CD4-positive, alpha-beta T cell (primary cell): ENCODE measurements at regions not wholly inside any gene's neighbourhood (a gene's known extent, or its start where the extent isn't known, plus 50 kb on each side); places are given as distances from the start of the nearest gene placed in this dataset.
A peak's percentile ranks its signal among the peaks of the same experiment; 100 is the strongest.

Experiments
- ATAC-seq: fragments of 200-7000 bp; cut with Tn5 transposase; one replicate; pipeline ENCODE4 v1.10.0; 2022; ENCODE audit warnings: mild to moderate bottlenecking; ENCODE audit not compliant: poor library complexity
- CTCF ChIA-PET: fragments of 350-600 bp; sonication (Branson Sonifier 250); formaldehyde crosslinking; loops from one replicate; lab custom pipeline; 2021; ENCODE audit warnings: antibody characterized with exemption, inconsistent platforms; lab: Charles Lee
- POLR2A ChIA-PET: fragments of 350-600 bp; sonication (Branson Sonifier 250); formaldehyde crosslinking; loops from one replicate; lab custom pipeline; 2021; ENCODE audit warnings: antibody characterized with exemption, inconsistent platforms; lab: Charles Lee
- DNase-seq, 14 experiments: peaks; one replicate each; pipeline ENCODE4 v3.0.0-alpha.2; 2013 to 2020; ENCODE audit warnings: mixed read lengths in 2 of 14
- H3K27ac ChIP-seq, 2 donors: one replicate each; pipeline versions ENCODE4 v1.5.1 to v1.7.0; 2013; ENCODE audit warnings: low read length in 2 of 2, low read depth in 1 of 2, mild to moderate bottlenecking in 1 of 2
- H3K27me3 ChIP-seq, 2 experiments: 1 replicate in 1 of 2; 2 replicates in 1 of 2; pipeline versions ENCODE4 v1.6.1 to v1.7.0; 2013; ENCODE audit warnings: low read length in 2 of 2, control low read depth in 1 of 2, mild to moderate bottlenecking in 1 of 2, moderate library complexity in 1 of 2; ENCODE audit not compliant: insufficient read depth in 2 of 2, control insufficient read depth in 1 of 2
- H3K36me3 ChIP-seq: one replicate; pipeline ENCODE4 v1.6.1; 2013; ENCODE audit warnings: low read length, control low read depth; ENCODE audit not compliant: insufficient read depth
- H3K4me1 ChIP-seq: one replicate; pipeline ENCODE4 v1.6.1; 2013; ENCODE audit warnings: low read length, control low read depth; ENCODE audit not compliant: insufficient read depth
- H3K4me3 ChIP-seq: one replicate; pipeline ENCODE4 v1.5.1; 2013; ENCODE audit warnings: mild to moderate bottlenecking, low read length, moderate library complexity
- H3K9me3 ChIP-seq, 2 experiments: 1 replicate in 1 of 2; 2 replicates in 1 of 2; pipeline versions ENCODE4 v1.6.1 to v1.7.0; 2013; ENCODE audit warnings: low read length in 2 of 2, mild to moderate bottlenecking in 2 of 2, control low read depth in 1 of 2, moderate library complexity in 1 of 2; ENCODE audit not compliant: control insufficient read depth in 1 of 2, insufficient read depth in 1 of 2
- H3K27ac Mint-ChIP-seq: one replicate; pipeline ENCODE4 v1.8.0; 2020; ENCODE audit warnings: mixed read lengths
- H3K27me3 Mint-ChIP-seq: one replicate; pipeline ENCODE4 v1.8.0; 2021; ENCODE audit warnings: mixed read lengths
- H3K36me3 Mint-ChIP-seq: one replicate; pipeline ENCODE4 v1.8.0; 2021; ENCODE audit warnings: low read depth, mixed read lengths
- H3K4me1 Mint-ChIP-seq: one replicate; pipeline ENCODE4 v1.8.0; 2021; ENCODE audit warnings: low read depth, mixed read lengths
- H3K4me3 Mint-ChIP-seq: one replicate; pipeline ENCODE4 v1.8.0; 2020; ENCODE audit warnings: mild to moderate bottlenecking, mixed read lengths
- H3K9me3 Mint-ChIP-seq: one replicate; pipeline ENCODE4 v1.8.0; 2020; ENCODE audit warnings: mixed read lengths
- CTCF ChIP-seq: fragments of 200-600 bp; IDR thresholded peaks from one replicate; pipeline ENCODE4 v1.8.0; 2022; ENCODE audit warnings: antibody characterized with exemption, mild to moderate bottlenecking
- intact Hi-C, 2 experiments: fragments of 100-400 bp; cut with DNase I in 1 of 2; cut with micrococcal nuclease in 1 of 2; formaldehyde crosslinking; loops; one replicate each; pipeline versions ENCODE4 v1.15.1 to v1.9.0; 2023 to 2025; cut with DNase I, micrococcal nuclease

DNA sequence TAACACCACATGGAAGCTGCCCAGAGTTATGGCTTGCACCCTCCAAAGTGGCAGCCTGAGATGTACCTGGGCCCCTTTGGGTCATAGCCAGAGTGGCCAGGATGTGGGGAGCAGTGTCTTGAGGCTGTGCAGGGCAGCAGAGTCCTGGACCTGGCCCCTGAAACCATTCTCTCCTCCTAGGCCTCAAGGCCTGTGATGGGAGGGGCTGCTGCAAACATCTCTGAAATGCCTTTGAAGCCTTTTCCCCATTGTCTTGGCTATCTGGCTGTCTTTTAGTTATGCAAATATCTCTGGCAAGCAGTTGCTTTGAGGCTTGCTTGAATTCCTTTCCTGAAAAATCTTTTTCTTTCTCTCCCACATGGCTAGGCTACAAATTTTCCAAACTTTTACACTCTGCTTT is 356.5 kb downstream of the DAD1 start:
- H3K4me3 Mint-ChIP-seq, result no peak overlapping the region
- CTCF ChIA-PET, result no interaction called here
- H3K4me1 Mint-ChIP-seq, result peaks cover 15% of the 10 kb centered on the region
- H3K27me3 ChIP-seq, result no peaks in the 10 kb centered on the region
- no peaks in the 10 kb centered on the region for H3K9me3 Mint-ChIP-seq
- no peak overlapping the region for H3K4me3 ChIP-seq
- ATAC-seq (no peak), DNase-seq (no peak)
- H3K9me3 ChIP-seq, result no peaks in the 10 kb centered on the region
- intact Hi-C loops, result no loop called here
- TF ChIP-seq CTCF, result no peak
- no peaks in the 10 kb centered on the region for H3K27me3 Mint-ChIP-seq
- H3K4me1 ChIP-seq, result peaks cover 8% of the 10 kb centered on the region
- H3K36me3 Mint-ChIP-seq, result no peaks in the 10 kb centered on the region
- H3K36me3 ChIP-seq, result no peaks in the 10 kb centered on the region
- POLR2A ChIA-PET, result no interaction called here
- H3K27ac Mint-ChIP-seq, result no peak overlapping the region
- H3K27ac ChIP-seq, result no peak overlapping the region

GRCh38 chr14:22231018-22231417 is 358.0 kb downstream of the DAD1 start:
- Histone ChIP-seq H3K36me3 (no peaks in the 10 kb centered on the region), H3K9me3 (no peaks in the 10 kb centered on the region), H3K4me3 (no peak overlapping the region), H3K27me3 (no peaks in the 10 kb centered on the region), H3K27ac (no peak overlapping the region), H3K4me1 (peaks cover 8% of the 10 kb centered on the region)
- intact Hi-C loops, result no loop called here
- Mint-ChIP-seq H3K9me3 (no peaks in the 10 kb centered on the region), H3K36me3 (no peaks in the 10 kb centered on the region), H3K27me3 (no peaks in the 10 kb centered on the region), H3K4me1 (peaks cover 15% of the 10 kb centered on the region), H3K27ac (peak overlapping the region; percentile 66), H3K4me3 (no peak overlapping the region)
- no peak for TF ChIP-seq CTCF
- ChIA-PET POLR2A (interaction anchor here (1.0 kb wide), 1 partner anchor 30 kb away, joined by 3 read pairs; no protein-coding TSS in a partner anchor), CTCF (no interaction called here)
- ATAC-seq (peak; percentile 66), DNase-seq (peak in 8 of 14 experiments; percentile 1 to 42 (median 21))

- no peak overlapping the region for H3K4me3 ChIP-seq
- H3K36me3 Mint-ChIP-seq, result no peaks in the 10 kb centered on the region
- POLR2A ChIA-PET, result interaction anchor here (0.7 kb wide), 1 partner anchor 9 kb away, joined by 4 read pairs; no protein-coding TSS in a partner anchor
- H3K27ac Mint-ChIP-seq, result peak overlapping the region; percentile 66
- H3K4me1 Mint-ChIP-seq, result peaks cover 15% of the 10 kb centered on the region
- no peak overlapping the region for H3K4me3 Mint-ChIP-seq
- intact Hi-C loops, result no loop called here
- no peaks in the 10 kb centered on the region for H3K27me3 Mint-ChIP-seq
- no peaks in the 10 kb centered on the region for H3K36me3 ChIP-seq
- TF ChIP-seq CTCF, result no peak
- no peaks in the 10 kb centered on the region for H3K9me3 ChIP-seq
- H3K27me3 ChIP-seq, result no peaks in the 10 kb centered on the region
- peaks cover 8% of the 10 kb centered on the region for H3K4me1 ChIP-seq
- ATAC-seq, result no peak
- CTCF ChIA-PET, result no interaction called here
- no peak for DNase-seq
- no peaks in the 10 kb centered on the region for H3K9me3 Mint-ChIP-seq
- H3K27ac ChIP-seq, result no peak overlapping the region
Observed at GRCh38 chr14:22230517-22230916, 358.5 kb downstream of the DAD1 start.
